Mesothelial cell of epicardium (in vitro differentiated cells): ENCODE measurements at regions not wholly inside any gene's neighbourhood (a gene's known extent, or its start where the extent isn't known, plus 50 kb on each side); places are given as distances from the start of the nearest gene placed in this dataset.

ENCODE experiments used
- DNase-seq, 2 experiments: peaks; one replicate each; pipeline ENCODE4 v3.0.0; 2021; ENCODE audit warnings: low spot score in 2 of 2; ENCODE audit not compliant: unreplicated experiment in 2 of 2
- H3K27ac Mint-ChIP-seq: 2 replicates; pipeline ENCODE4 v1.8.0; 2021; ENCODE audit warnings: mixed read lengths
- H3K27me3 Mint-ChIP-seq: 2 replicates; pipeline ENCODE4 v1.8.0; 2021; ENCODE audit warnings: low read depth, mixed read lengths
- H3K36me3 Mint-ChIP-seq: 2 replicates; pipeline ENCODE4 v1.8.0; 2021; ENCODE audit warnings: mixed read lengths
- H3K4me1 Mint-ChIP-seq: 2 replicates; pipeline ENCODE4 v1.8.0; 2021; ENCODE audit warnings: mixed read lengths
- H3K4me3 Mint-ChIP-seq: 2 replicates; pipeline ENCODE4 v1.8.0; 2021; ENCODE audit warnings: mild to moderate bottlenecking, moderate library complexity, mixed read lengths
- H3K9me3 Mint-ChIP-seq: 2 replicates; pipeline ENCODE4 v1.8.0; 2021; ENCODE audit warnings: mixed read lengths
- CTCF ChIP-seq: fragments of 200-600 bp; sonication (generic); IDR thresholded peaks from one replicate; pipeline ENCODE4 v1.5.0; 2021; ENCODE audit warnings: antibody characterized with exemption; ENCODE audit not compliant: unreplicated experiment

- H3K27ac Mint-ChIP-seq, result no peak overlapping the region
- H3K27me3 Mint-ChIP-seq, result no peaks in the 10 kb centered on the region
- H3K4me3 Mint-ChIP-seq, result no peak overlapping the region
- peaks cover 8% of the 10 kb centered on the region for H3K9me3 Mint-ChIP-seq
- TF ChIP-seq CTCF, result no peak
- no peaks in the 10 kb centered on the region for H3K36me3 Mint-ChIP-seq
- peaks cover 2% of the 10 kb centered on the region for H3K4me1 Mint-ChIP-seq
- DNase-seq, result no peak
Observed at GRCh38 chr6:140669321-140669720, 1294.9 kb upstream of the CITED2 start.

GRCh38 chr6:140663772-140664171 is 1289.3 kb upstream of the CITED2 start:
- TF ChIP-seq CTCF, result no peak
- Mint-ChIP-seq H3K4me1 (peaks cover 3% of the 10 kb centered on the region), H3K4me3 (no peak overlapping the region), H3K27me3 (no peaks in the 10 kb centered on the region), H3K9me3 (peaks cover 4% of the 10 kb centered on the region), H3K36me3 (no peaks in the 10 kb centered on the region), H3K27ac (no peak overlapping the region)
- no peak for DNase-seq

- no peak for DNase-seq
- no peaks in the 10 kb centered on the region for H3K27me3 Mint-ChIP-seq
- no peak overlapping the region for H3K4me3 Mint-ChIP-seq
- H3K4me1 Mint-ChIP-seq, result peaks cover 3% of the 10 kb centered on the region
- TF ChIP-seq CTCF, result no peak
- H3K36me3 Mint-ChIP-seq, result no peaks in the 10 kb centered on the region
- H3K9me3 Mint-ChIP-seq, result peaks cover 4% of the 10 kb centered on the region
- H3K27ac Mint-ChIP-seq, result no peak overlapping the region
Observed at GRCh38 chr6:140663094-140663493, 1288.6 kb upstream of the CITED2 start.

- H3K27me3 Mint-ChIP-seq, result no peaks in the 10 kb centered on the region
- no peak overlapping the region for H3K27ac Mint-ChIP-seq
- H3K4me3 Mint-ChIP-seq, result no peak overlapping the region
- peaks cover 4% of the 10 kb centered on the region for H3K9me3 Mint-ChIP-seq
- peaks cover 3% of the 10 kb centered on the region for H3K4me1 Mint-ChIP-seq
- DNase-seq, result no peak
- TF ChIP-seq CTCF, result no peak
- H3K36me3 Mint-ChIP-seq, result no peaks in the 10 kb centered on the region
Observed at GRCh38 chr6:140661691-140662090, 1287.2 kb upstream of the CITED2 start.

GRCh38 chr6:140660295-140660694 is 1285.8 kb upstream of the CITED2 start:
- Mint-ChIP-seq H3K4me3 (no peak overlapping the region), H3K4me1 (peaks cover 3% of the 10 kb centered on the region), H3K36me3 (no peaks in the 10 kb centered on the region), H3K9me3 (no peaks in the 10 kb centered on the region), H3K27me3 (no peaks in the 10 kb centered on the region), H3K27ac (no peak overlapping the region)
- no peak for DNase-seq
- no peak for TF ChIP-seq CTCF

GRCh38 chr6:140653972-140654371 is 1279.5 kb upstream of the CITED2 start:
- Mint-ChIP-seq H3K4me1 (no peaks in the 10 kb centered on the region), H3K27ac (no peak overlapping the region), H3K36me3 (no peaks in the 10 kb centered on the region), H3K9me3 (peaks cover 4% of the 10 kb centered on the region), H3K4me3 (no peak overlapping the region), H3K27me3 (no peaks in the 10 kb centered on the region)
- no peak for DNase-seq
- TF ChIP-seq CTCF, result no peak
